Endothelial cell (in vitro differentiated cells): ENCODE measurements at regions not wholly inside any gene's neighbourhood (a gene's known extent, or its start where the extent isn't known, plus 50 kb on each side); places are given as distances from the start of the nearest gene placed in this dataset.

Experiments
- DNase-seq: peaks from one replicate; pipeline ENCODE4 v3.0.0; 2021; ENCODE audit warnings: low spot score
- H3K27ac Mint-ChIP-seq: one replicate; pipeline ENCODE4 v1.8.0; 2021; ENCODE audit warnings: mixed read lengths, inconsistent platforms; ENCODE audit not compliant: unreplicated experiment
- H3K27me3 Mint-ChIP-seq: one replicate; pipeline ENCODE4 v1.8.0; 2021; ENCODE audit warnings: mild to moderate bottlenecking, moderate library complexity, mixed read lengths, inconsistent platforms; ENCODE audit not compliant: unreplicated experiment
- H3K36me3 Mint-ChIP-seq: one replicate; pipeline ENCODE4 v1.8.0; 2021; ENCODE audit warnings: mild to moderate bottlenecking, low read depth, mixed read lengths, inconsistent platforms; ENCODE audit not compliant: unreplicated experiment
- H3K4me1 Mint-ChIP-seq: one replicate; pipeline ENCODE4 v1.8.0; 2021; ENCODE audit warnings: mild to moderate bottlenecking, mixed read lengths, inconsistent platforms; ENCODE audit not compliant: unreplicated experiment
- H3K4me3 Mint-ChIP-seq: one replicate; pipeline ENCODE4 v1.8.0; 2021; ENCODE audit warnings: mild to moderate bottlenecking, mixed read lengths, inconsistent platforms; ENCODE audit not compliant: unreplicated experiment
- H3K9me3 Mint-ChIP-seq: one replicate; pipeline ENCODE4 v1.8.0; 2021; ENCODE audit warnings: mixed read lengths, inconsistent platforms; ENCODE audit not compliant: unreplicated experiment
- CTCF ChIP-seq: fragments of 200-600 bp; sonication (generic); IDR thresholded peaks from one replicate; pipeline ENCODE4 v1.5.0; 2021; ENCODE audit warnings: antibody characterized with exemption; ENCODE audit not compliant: unreplicated experiment

DNA sequence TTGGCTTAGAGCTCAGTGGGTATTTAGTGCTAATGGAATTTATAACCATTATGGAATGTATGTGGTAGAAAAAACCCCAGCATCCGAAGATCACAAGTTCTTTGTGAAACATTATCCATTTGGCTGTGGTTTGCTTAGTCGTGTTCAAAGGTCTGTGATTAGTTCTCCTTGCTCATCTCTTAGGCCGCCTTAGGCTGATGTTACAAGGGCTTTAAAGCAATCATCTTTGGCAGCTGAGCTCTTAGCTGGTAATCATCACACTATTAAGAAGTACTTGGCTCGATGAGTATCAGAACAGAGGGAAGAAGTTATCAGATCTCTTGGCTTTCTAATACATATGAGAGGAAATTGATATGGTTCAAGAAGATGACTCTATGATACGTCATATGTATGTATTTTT is 124.1 kb upstream of the E2F7 start:
- H3K27ac Mint-ChIP-seq, result no peak overlapping the region
- H3K9me3 Mint-ChIP-seq, result no peaks in the 10 kb centered on the region
- H3K27me3 Mint-ChIP-seq, result no peaks in the 10 kb centered on the region
- no peak for DNase-seq
- no peak overlapping the region for H3K4me3 Mint-ChIP-seq
- H3K36me3 Mint-ChIP-seq, result no peaks in the 10 kb centered on the region
- H3K4me1 Mint-ChIP-seq, result no peaks in the 10 kb centered on the region
- no peak for TF ChIP-seq CTCF

GRCh38 chr12:77179515-77179914 is 114.1 kb upstream of the E2F7 start:
- DNase-seq, result no peak
- Mint-ChIP-seq H3K4me3 (no peak overlapping the region), H3K27ac (no peak overlapping the region), H3K9me3 (no peaks in the 10 kb centered on the region), H3K4me1 (no peaks in the 10 kb centered on the region), H3K36me3 (no peaks in the 10 kb centered on the region), H3K27me3 (peaks cover 2% of the 10 kb centered on the region)
- no peak for TF ChIP-seq CTCF

DNA sequence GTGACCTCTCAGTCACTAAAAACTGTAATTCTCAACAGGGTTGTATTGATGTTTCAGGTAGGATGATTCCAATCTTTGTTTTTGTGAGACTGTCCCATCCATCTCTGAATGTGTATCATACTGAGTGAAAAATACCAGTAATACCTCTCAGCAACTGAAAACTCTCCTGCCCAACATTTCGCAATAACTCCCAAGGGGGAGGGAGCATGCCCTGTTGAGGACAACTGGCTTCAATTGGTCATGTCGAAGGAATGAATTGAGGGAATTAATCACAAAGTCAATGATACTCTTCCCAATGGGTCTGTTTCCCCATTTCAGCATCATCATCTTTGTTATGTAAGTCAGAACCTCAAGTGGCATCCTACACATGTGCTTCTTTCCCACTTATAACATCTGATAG is 102.4 kb upstream of the E2F7 start:
- Mint-ChIP-seq H3K27me3 (no peaks in the 10 kb centered on the region), H3K4me3 (no peak overlapping the region), H3K4me1 (no peaks in the 10 kb centered on the region), H3K27ac (no peak overlapping the region), H3K9me3 (no peaks in the 10 kb centered on the region), H3K36me3 (no peaks in the 10 kb centered on the region)
- TF ChIP-seq CTCF, result no peak
- DNase-seq, result no peak

- DNase-seq, result no peak
- H3K9me3 Mint-ChIP-seq, result no peaks in the 10 kb centered on the region
- H3K4me1 Mint-ChIP-seq, result no peaks in the 10 kb centered on the region
- no peak overlapping the region for H3K4me3 Mint-ChIP-seq
- H3K27me3 Mint-ChIP-seq, result no peaks in the 10 kb centered on the region
- TF ChIP-seq CTCF, result no peak
- no peak overlapping the region for H3K27ac Mint-ChIP-seq
- no peaks in the 10 kb centered on the region for H3K36me3 Mint-ChIP-seq
Measured at GRCh38 chr12:77166696-77167095, 101.3 kb upstream of the E2F7 start.

DNA sequence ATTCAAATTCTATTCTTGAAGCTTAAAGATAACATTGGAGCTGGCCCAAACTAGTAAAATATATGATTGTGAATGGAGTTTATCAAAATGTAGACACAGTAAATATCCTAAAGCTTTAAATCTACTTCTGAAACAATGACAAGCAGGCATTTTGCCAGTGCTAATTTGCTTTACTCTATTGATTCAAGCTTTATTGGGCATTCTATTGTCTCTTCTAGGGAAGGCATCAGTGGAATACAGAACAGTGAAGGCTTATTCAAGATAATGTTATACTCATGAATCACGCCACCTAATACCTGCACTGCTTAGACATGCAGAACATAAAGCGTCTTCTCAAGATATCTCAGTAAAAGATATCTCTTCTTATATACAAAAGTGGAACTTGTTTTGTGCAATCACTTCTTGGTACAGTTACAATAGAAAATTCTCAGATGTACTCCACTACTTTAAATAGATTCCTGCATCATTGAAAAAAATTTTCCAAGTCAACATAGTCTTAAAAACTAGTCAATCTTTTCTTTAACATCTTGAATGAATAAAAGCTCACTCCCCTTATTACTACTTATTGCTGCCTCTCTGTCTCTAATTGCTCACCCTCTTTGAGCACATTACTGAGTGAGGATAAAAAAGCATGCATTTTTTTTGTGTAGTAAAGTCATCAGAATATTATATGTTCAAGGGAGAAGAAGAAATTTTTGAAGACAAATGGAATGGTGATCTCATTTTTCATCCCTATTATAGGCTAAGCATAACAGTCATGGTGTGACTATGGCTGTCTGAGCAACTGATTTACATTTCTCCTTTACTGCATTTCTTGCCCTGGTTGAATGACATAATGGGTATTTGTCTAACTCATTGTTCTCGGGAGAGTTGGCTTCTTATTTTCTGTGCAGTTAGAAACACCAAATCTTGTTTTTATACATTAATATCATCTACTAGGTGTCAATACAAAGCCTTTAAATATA is 98.0 kb upstream of the E2F7 start:
- Mint-ChIP-seq H3K4me1 (no peaks in the 10 kb centered on the region), H3K27ac (no peak overlapping the region), H3K27me3 (no peaks in the 10 kb centered on the region), H3K9me3 (no peaks in the 10 kb centered on the region), H3K36me3 (no peaks in the 10 kb centered on the region), H3K4me3 (no peak overlapping the region)
- no peak for DNase-seq
- TF ChIP-seq CTCF, result no peak
